Smooth muscle cell (in vitro differentiated cells): ENCODE measurements at regions not wholly inside any gene's neighbourhood (a gene's known extent, or its start where the extent isn't known, plus 50 kb on each side); places are given as distances from the start of the nearest gene placed in this dataset.

ENCODE experiments used
- DNase-seq: peaks from one replicate; lab custom pipeline; 2025; ENCODE audit not compliant: unreplicated experiment; lab: John Stamatoyannopoulos, UW
- H2AFZ ChIP-seq: fragments of 200-600 bp; sonication (generic); 2 replicates; pipeline ENCODE4 v1.6.0; 2016; ENCODE audit warnings: antibody characterized with exemption, low read depth, mild to moderate bottlenecking
- H3F3A ChIP-seq: fragments of 200-600 bp; sonication (generic); 2 replicates; pipeline ENCODE4 v1.6.0; 2017; ENCODE audit warnings: antibody characterized with exemption, low read depth
- H3K27ac ChIP-seq: fragments of 200-600 bp; sonication (generic); 2 replicates; pipeline ENCODE4 v1.5.1; 2016; ENCODE audit warnings: low read depth, mild to moderate bottlenecking
- H3K27me3 ChIP-seq: fragments of 200-600 bp; sonication (generic); 2 replicates; pipeline ENCODE4 v1.6.1; 2016; ENCODE audit warnings: low read depth, mild to moderate bottlenecking
- H3K36me3 ChIP-seq: fragments of 200-600 bp; sonication (generic); 2 replicates; pipeline ENCODE4 v1.5.1; 2016; ENCODE audit warnings: low read depth
- H3K4me1 ChIP-seq: fragments of 200-600 bp; sonication (generic); 2 replicates; pipeline ENCODE4 v1.5.1; 2016; ENCODE audit warnings: low read depth
- H3K4me2 ChIP-seq: fragments of 200-600 bp; sonication (generic); 2 replicates; pipeline ENCODE4 v1.6.0; 2016; ENCODE audit warnings: mild to moderate bottlenecking
- H3K4me3 ChIP-seq: fragments of 200-600 bp; sonication (generic); 2 replicates; pipeline ENCODE4 v1.5.1; 2016; ENCODE audit warnings: mild to moderate bottlenecking
- H3K79me2 ChIP-seq: fragments of 200-600 bp; sonication (generic); 2 replicates; pipeline ENCODE4 v1.6.0; 2016; ENCODE audit warnings: low read depth, mild to moderate bottlenecking
- H3K9ac ChIP-seq: fragments of 200-600 bp; sonication (generic); 2 replicates; pipeline ENCODE4 v1.6.0; 2016; ENCODE audit warnings: low read depth
- H3K9me3 ChIP-seq: fragments of 200-600 bp; sonication (generic); replicated peaks from 2 replicates; pipeline ENCODE4 v1.5.1; 2016; ENCODE audit warnings: low read depth
- H4K20me1 ChIP-seq: fragments of 200-600 bp; sonication (generic); 2 replicates; pipeline ENCODE4 v1.6.0; 2016; ENCODE audit warnings: low read depth
- CTCF ChIP-seq: fragments of 200-600 bp; sonication (generic); IDR thresholded peaks from 2 replicates; pipeline ENCODE4 v1.5.1; 2017; ENCODE audit warnings: borderline replicate concordance, mild to moderate bottlenecking, antibody characterized with exemption; ENCODE audit not compliant: insufficient read depth, poor library complexity, severe bottlenecking
- WGBS: methylation state at CpG from one replicate; pipeline ENCODE4 v1.1.7; 2016; ENCODE audit warnings: low lambda C conversion rate; 5-methylcytosine and 5-hydroxymethylcytosine counted together

DNA sequence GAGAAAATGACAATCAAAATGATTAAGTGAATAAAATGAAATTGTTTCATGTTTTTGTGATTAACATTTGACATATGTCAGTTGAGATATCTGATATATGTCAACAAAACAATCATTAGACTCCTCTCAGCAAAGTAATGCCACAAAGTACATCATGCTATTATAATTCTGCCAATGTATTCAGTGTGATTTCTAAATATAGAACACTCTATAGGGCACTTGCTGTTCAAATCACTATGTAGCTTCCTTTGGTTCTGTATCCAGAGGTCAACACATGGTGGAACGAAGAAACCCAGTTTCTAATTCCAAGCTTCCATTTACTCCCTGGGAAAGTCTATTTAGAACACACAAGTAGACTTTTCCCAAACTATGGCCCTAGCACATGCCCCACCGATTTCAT, 227.5 kb upstream of the FAM83B start:
- H3K9me3 ChIP-seq: no peaks in the 10 kb centered on the region
- H3K9ac ChIP-seq: no peak overlapping the region
- H3K4me1 ChIP-seq: peaks cover 11% of the 10 kb centered on the region
- TF ChIP-seq CTCF: no peak
- no peaks in the 10 kb centered on the region for H3F3A ChIP-seq
- WGBS: 98% methylated on average over 2 of the region's 2 CpGs
- H3K4me2 ChIP-seq: no peak overlapping the region
- H2AFZ ChIP-seq: no peak overlapping the region
- H4K20me1 ChIP-seq: no peaks in the 10 kb centered on the region
- H3K27ac ChIP-seq: no peak overlapping the region
- no peak overlapping the region for H3K4me3 ChIP-seq
- DNase-seq: no peak
- no peaks in the 10 kb centered on the region for H3K36me3 ChIP-seq
- H3K27me3 ChIP-seq: no peaks in the 10 kb centered on the region
- no peaks in the 10 kb centered on the region for H3K79me2 ChIP-seq

- H3K9me3 ChIP-seq: no peaks in the 10 kb centered on the region
- H3K27ac ChIP-seq: no peak overlapping the region
- H3K4me1 ChIP-seq: peaks cover 11% of the 10 kb centered on the region
- H3K9ac ChIP-seq: no peak overlapping the region
- DNase-seq: no peak
- no peaks in the 10 kb centered on the region for H4K20me1 ChIP-seq
- no peaks in the 10 kb centered on the region for H3K36me3 ChIP-seq
- H2AFZ ChIP-seq: no peak overlapping the region
- no peak overlapping the region for H3K4me2 ChIP-seq
- no peaks in the 10 kb centered on the region for H3F3A ChIP-seq
- no peaks in the 10 kb centered on the region for H3K27me3 ChIP-seq
- TF ChIP-seq CTCF: peak; percentile 18
- H3K79me2 ChIP-seq: no peaks in the 10 kb centered on the region
- H3K4me3 ChIP-seq: no peak overlapping the region
These were observed 225.3 kb upstream of the FAM83B start for GRCh38 chr6:54621285-54621684.

DNA sequence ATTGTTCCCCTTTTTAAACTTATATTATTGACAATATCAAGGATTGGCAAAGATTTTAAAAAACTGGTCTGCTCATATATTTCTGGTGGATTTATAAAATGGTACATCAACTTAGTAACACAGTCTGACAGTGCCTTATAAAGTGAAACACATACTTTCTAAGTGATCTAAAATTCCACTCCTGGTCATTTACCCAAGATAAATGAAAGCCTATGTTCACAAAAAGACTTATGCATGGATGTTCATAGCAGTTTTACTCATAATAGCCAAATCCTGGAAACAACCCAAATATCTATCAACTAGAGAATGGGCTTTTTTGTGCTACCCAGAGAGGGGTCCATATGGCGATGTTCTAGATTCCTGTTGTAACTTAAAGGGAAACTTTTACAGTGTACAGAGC, 222.4 kb upstream of the FAM83B start:
- H3F3A ChIP-seq: no peaks in the 10 kb centered on the region
- no peaks in the 10 kb centered on the region for H4K20me1 ChIP-seq
- no peaks in the 10 kb centered on the region for H3K9me3 ChIP-seq
- H3K36me3 ChIP-seq: no peaks in the 10 kb centered on the region
- no peak overlapping the region for H3K4me2 ChIP-seq
- no peak for DNase-seq
- no peak overlapping the region for H2AFZ ChIP-seq
- H3K9ac ChIP-seq: no peak overlapping the region
- H3K27ac ChIP-seq: no peak overlapping the region
- H3K4me1 ChIP-seq: no peaks in the 10 kb centered on the region
- no peak for TF ChIP-seq CTCF
- H3K4me3 ChIP-seq: no peak overlapping the region
- H3K79me2 ChIP-seq: no peaks in the 10 kb centered on the region
- no peaks in the 10 kb centered on the region for H3K27me3 ChIP-seq
- 94% methylated on average over 1 of the region's 1 CpG for WGBS

DNA sequence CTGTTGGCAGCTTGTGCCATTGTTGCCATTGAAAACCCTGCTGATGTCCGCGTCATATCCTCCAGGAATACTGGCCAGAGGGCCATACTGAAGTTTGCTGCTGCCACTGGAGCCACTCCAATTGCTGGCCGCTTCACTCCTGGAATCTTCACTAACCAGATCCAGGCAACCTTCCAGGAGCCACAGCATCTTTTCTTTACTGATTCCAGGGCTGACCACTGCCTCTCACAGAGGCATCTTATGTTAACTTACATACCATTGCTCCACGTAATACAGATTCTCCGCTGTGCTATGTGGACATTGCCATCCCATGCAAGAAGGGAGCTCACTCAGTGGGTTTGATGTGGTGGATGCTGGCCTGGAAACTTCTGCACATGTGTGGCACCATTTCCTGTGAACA, 221.8 kb upstream of the FAM83B start:
- Histone ChIP-seq H3K4me1 (no peaks in the 10 kb centered on the region), H3K27ac (no peak overlapping the region), H3K4me3 (no peak overlapping the region), H3K36me3 (no peaks in the 10 kb centered on the region), H3K9me3 (no peaks in the 10 kb centered on the region), H4K20me1 (no peaks in the 10 kb centered on the region), H3K27me3 (no peaks in the 10 kb centered on the region), H3K9ac (no peak overlapping the region), H2AFZ (no peak overlapping the region), H3K4me2 (no peak overlapping the region), H3K79me2 (no peaks in the 10 kb centered on the region), H3F3A (no peaks in the 10 kb centered on the region)
- 92% methylated on average over 5 of the region's 5 CpGs for WGBS
- no peak for TF ChIP-seq CTCF
- no peak for DNase-seq
